ENCODE measurements at regions not wholly inside any gene's neighbourhood (a gene's known extent, or its start where the extent isn't known, plus 50 kb on each side); places are given as distances from the start of the nearest gene placed in this dataset.
A peak's percentile ranks its signal among the peaks of the same experiment; 100 is the strongest.

GRCh38 chr20:12076200-12076599 lies 158.5 kb downstream of the BTBD3 start:
- no peak for DNase-seq (ENCODE audit: low read depth)
- no peak overlapping the region for H3K4me3 ChIP-seq (ENCODE audit: low read depth, low read length)
- TF ChIP-seq CTCF (conservative IDR thresholded peaks at IDR 0.05; ENCODE audit: low read depth, low read length), result no peak

GRCh38 chr20:12077875-12078274 lies 160.2 kb downstream of the BTBD3 start:
- no peak for DNase-seq (ENCODE audit: low read depth)
- TF ChIP-seq CTCF (conservative IDR thresholded peaks at IDR 0.05; ENCODE audit: low read depth, low read length), result no peak
- no peak overlapping the region for H3K4me3 ChIP-seq (ENCODE audit: low read depth, low read length)

GRCh38 chr20:12079490-12079889 lies 161.8 kb downstream of the BTBD3 start:
- DNase-seq (ENCODE audit: low read depth), result no peak
- H3K4me3 ChIP-seq (ENCODE audit: low read depth, low read length), result no peak overlapping the region
- no peak for TF ChIP-seq CTCF (conservative IDR thresholded peaks at IDR 0.05; ENCODE audit: low read depth, low read length)

- DNase-seq (ENCODE audit: low read depth), result no peak
- no peak for TF ChIP-seq CTCF (conservative IDR thresholded peaks at IDR 0.05; ENCODE audit: low read depth, low read length)
- H3K4me3 ChIP-seq (ENCODE audit: low read depth, low read length), result no peak overlapping the region
Measured at GRCh38 chr20:12083269-12083668, 165.6 kb downstream of the BTBD3 start.

GRCh38 chr20:12084482-12084881 lies 166.8 kb downstream of the BTBD3 start:
- no peak for TF ChIP-seq CTCF (conservative IDR thresholded peaks at IDR 0.05; ENCODE audit: low read depth, low read length)
- no peak overlapping the region for H3K4me3 ChIP-seq (ENCODE audit: low read depth, low read length)
- no peak for DNase-seq (ENCODE audit: low read depth)

- peak; percentile 48 for DNase-seq (ENCODE audit: low read depth)
- H3K4me3 ChIP-seq (ENCODE audit: low read depth, low read length), result no peak overlapping the region
- no peak for TF ChIP-seq CTCF (conservative IDR thresholded peaks at IDR 0.05; ENCODE audit: low read depth, low read length)
Measured at GRCh38 chr20:12086359-12086758, 168.7 kb downstream of the BTBD3 start.

GRCh38 chr20:12090920-12091319 lies 173.2 kb downstream of the BTBD3 start:
- no peak overlapping the region for H3K4me3 ChIP-seq (ENCODE audit: low read depth, low read length)
- TF ChIP-seq CTCF (conservative IDR thresholded peaks at IDR 0.05; ENCODE audit: low read depth, low read length), result no peak
- DNase-seq (ENCODE audit: low read depth), result no peak

Data from choroid plexus epithelial cell (primary cell).